WI38 (cell line): ENCODE measurements at regions not wholly inside any gene's neighbourhood (a gene's known extent, or its start where the extent isn't known, plus 50 kb on each side); places are given as distances from the start of the nearest gene placed in this dataset.

Experiments
- H3K4me3 ChIP-seq: 2 replicates; pipeline ENCODE4 v1.5.1; 2011; ENCODE audit warnings: low read depth, mild to moderate bottlenecking, control low read depth, low read length
- CTCF ChIP-seq: IDR thresholded peaks from 2 replicates; pipeline ENCODE4 v1.5.1; 2012; ENCODE audit warnings: low read depth, mild to moderate bottlenecking, control low read depth, low read length

- no peak for TF ChIP-seq CTCF
These were observed 132.3 kb downstream of the FCRL5 start for GRCh38 chr1:157419845-157420542.

GRCh38 chr1:157418659-157419058 lies 133.7 kb downstream of the FCRL5 start:
- no peak for TF ChIP-seq CTCF
- no peak overlapping the region for H3K4me3 ChIP-seq

More at GRCh38 chr1:157419845-157420542, 132.3 kb downstream of the FCRL5 start:
- no peak overlapping the region for H3K4me3 ChIP-seq

GRCh38 chr1:157418231-157418630 lies 134.1 kb downstream of the FCRL5 start:
- TF ChIP-seq CTCF = no peak
- H3K4me3 ChIP-seq = no peak overlapping the region

- no peak overlapping the region for H3K4me3 ChIP-seq
- TF ChIP-seq CTCF = no peak
These were observed 136.7 kb downstream of the FCRL5 start for GRCh38 chr1:157415661-157416060.

GRCh38 chr1:157412308-157412707 lies 140.0 kb downstream of the FCRL5 start:
- H3K4me3 ChIP-seq = no peak overlapping the region
- TF ChIP-seq CTCF = no peak

- no peak for TF ChIP-seq CTCF
- H3K4me3 ChIP-seq = no peak overlapping the region
These were observed 140.5 kb downstream of the FCRL5 start for GRCh38 chr1:157411769-157412168.

GRCh38 chr1:157411064-157411463 lies 141.3 kb downstream of the FCRL5 start:
- H3K4me3 ChIP-seq = no peak overlapping the region
- TF ChIP-seq CTCF = no peak
